ENCODE measurements at regions not wholly inside any gene's neighbourhood (a gene's known extent, or its start where the extent isn't known, plus 50 kb on each side); places are given as distances from the start of the nearest gene placed in this dataset.
A peak's percentile ranks its signal among the peaks of the same experiment; 100 is the strongest.

DNA sequence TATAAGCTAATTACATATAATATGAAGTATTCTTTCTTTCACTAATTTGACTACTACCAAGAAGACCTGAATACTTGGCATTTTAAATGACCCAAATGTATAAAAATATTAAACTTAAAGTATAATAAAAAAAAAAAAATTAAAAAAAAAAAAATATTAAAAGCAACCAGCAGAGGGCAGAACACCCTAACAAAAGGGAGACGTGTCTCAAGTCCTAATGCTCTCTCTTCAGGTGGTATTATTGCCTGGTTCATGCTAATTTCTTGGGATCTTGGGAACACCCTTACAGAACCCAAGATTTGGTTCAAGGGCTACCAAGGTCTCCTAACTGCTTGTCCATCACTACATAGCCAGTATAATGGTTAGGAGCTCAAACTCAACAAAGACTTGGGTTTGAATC is 754.8 kb downstream of the RAB28 start (continued):
- TF ChIP-seq, protein P1, sequence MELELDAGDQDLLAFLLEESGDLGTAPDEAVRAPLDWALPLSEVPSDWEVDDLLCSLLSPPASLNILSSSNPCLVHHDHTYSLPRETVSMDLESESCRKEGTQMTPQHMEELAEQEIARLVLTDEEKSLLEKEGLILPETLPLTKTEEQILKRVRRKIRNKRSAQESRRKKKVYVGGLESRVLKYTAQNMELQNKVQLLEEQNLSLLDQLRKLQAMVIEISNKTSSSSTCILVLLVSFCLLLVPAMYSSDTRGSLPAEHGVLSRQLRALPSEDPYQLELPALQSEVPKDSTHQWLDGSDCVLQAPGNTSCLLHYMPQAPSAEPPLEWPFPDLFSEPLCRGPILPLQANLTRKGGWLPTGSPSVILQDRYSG (tag; conservative IDR thresholded peaks at IDR 0.05; ENCODE audit: low read depth): no peak
- peak; percentile 38 to 47 for TF ChIP-seq RAD21 (CRISPR knock-in tag; conservative IDR thresholded peaks at IDR 0.05 in 1 of 2, IDR thresholded peaks at IDR 0.05 in 1 of 2)
- peak; percentile 73 for TF ChIP-seq ZNF384 (IDR thresholded peaks at IDR 0.05; ENCODE audit: low read depth, low read length)

DNA sequence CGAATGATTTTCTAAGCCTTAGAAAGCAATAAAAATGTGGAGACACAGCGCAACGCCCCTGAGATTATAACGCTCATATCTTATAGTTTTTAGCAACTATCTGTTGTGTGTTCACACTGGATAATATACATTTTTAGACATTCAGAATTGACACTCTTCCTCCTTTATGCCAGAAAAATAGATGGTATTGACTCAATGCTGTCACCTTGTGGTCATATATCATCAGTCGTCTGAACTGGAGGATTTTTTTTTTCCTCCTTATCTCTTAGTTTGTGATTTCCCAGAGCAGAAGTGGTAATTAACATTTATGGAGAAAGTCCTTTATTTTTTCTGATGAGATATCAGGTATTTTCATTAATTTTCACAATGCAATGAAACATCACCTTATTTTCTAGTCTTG is 759.6 kb downstream of the RAB28 start:
- in situ Hi-C loops (cut with MboI): no loop called here
- FAIRE-seq: no peak
- intact Hi-C loops (cut with micrococcal nuclease): no loop called here
- H3K4me3 ChIP-seq: no peak overlapping the region
- ATAC-seq: no peak
- H3K27ac ChIP-seq (ENCODE audit: extremely low read depth, low read depth, low read length): no peak overlapping the region
- no peaks in the 10 kb centered on the region for H3K36me3 ChIP-seq (ENCODE audit: control insufficient read depth, insufficient read depth, low read length)
- no peak overlapping the region for H3K4me2 ChIP-seq (ENCODE audit: insufficient read depth, low read length)
- no TSS peak for BruUV-seq (replicated peaks)
- POLR2A ChIA-PET: no interaction called here
- H3K9ac ChIP-seq (ENCODE audit: insufficient read depth in 1 of 2, low read depth in 2 of 2, low read length in 2 of 2): no peak overlapping the region
- no peaks in the 10 kb centered on the region for H3K9me3 ChIP-seq (replicated peaks; ENCODE audit: control insufficient read depth, insufficient read depth, low read depth, low read length)
- CTCF ChIA-PET (ENCODE audit: low intra/inter-chr PET ratio): interaction anchor here (0.7 to 0.9 kb wide), 2 partner anchors 582 to 825 kb away, joined by 3 to 6 read pairs; no protein-coding TSS in a partner anchor
- H4K20me1 ChIP-seq (replicated peaks; ENCODE audit: control insufficient read depth, insufficient read depth, low read length): no peaks in the 10 kb centered on the region
- under 1% methylated on average over 5 of the region's 5 CpGs for WGBS (ENCODE audit: insufficient coverage, low coverage, missing lambda C conversion rate)
- H3K79me2 ChIP-seq (ENCODE audit: control insufficient read depth, insufficient read depth, low read length): no peaks in the 10 kb centered on the region
- H3K4me1 ChIP-seq (replicated peaks in 1 of 2; ENCODE audit: control insufficient read depth in 2 of 2, insufficient read depth in 2 of 2, low read length in 2 of 2): no peaks in the 10 kb centered on the region
- H3K9me1 ChIP-seq (ENCODE audit: control insufficient read depth, insufficient read depth, low read length): no peaks in the 10 kb centered on the region
- no peak overlapping the region for H2AFZ ChIP-seq (ENCODE audit: low read depth, low read length)
- H3K27me3 ChIP-seq (ENCODE audit: control insufficient read depth in 2 of 2, insufficient read depth in 2 of 2, low read length in 2 of 2): no peaks in the 10 kb centered on the region
- peak in 2 of 4 experiments; percentile 8 to 14 for DNase-seq (ENCODE audit: extremely low read depth in 1 of 4, low spot score in 3 of 4)
- TF ChIP-seq MEIS2 (IDR thresholded peaks at IDR 0.05; ENCODE audit: partially characterized antibody) (peak; percentile 27), SIX5 (IDR thresholded peaks at IDR 0.05; ENCODE audit: borderline replicate concordance in 1 of 2, insufficient read depth in 1 of 2, low read depth in 1 of 2, low read length in 2 of 2) (no peak), SMC3 (conservative IDR thresholded peaks at IDR 0.05; ENCODE audit: insufficient read depth, low read depth, low read length) (0 out of 2 replicates have a peak, but pooled peaks have one; percentile 25), BMI1 (IDR thresholded peaks at IDR 0.05; ENCODE audit: low read length) (no peak), ZNF384 (IDR thresholded peaks at IDR 0.05; ENCODE audit: low read depth, low read length) (peak; percentile 37; the same call in 1 of the 2 replicates)
- TF ChIP-seq, protein P2, sequence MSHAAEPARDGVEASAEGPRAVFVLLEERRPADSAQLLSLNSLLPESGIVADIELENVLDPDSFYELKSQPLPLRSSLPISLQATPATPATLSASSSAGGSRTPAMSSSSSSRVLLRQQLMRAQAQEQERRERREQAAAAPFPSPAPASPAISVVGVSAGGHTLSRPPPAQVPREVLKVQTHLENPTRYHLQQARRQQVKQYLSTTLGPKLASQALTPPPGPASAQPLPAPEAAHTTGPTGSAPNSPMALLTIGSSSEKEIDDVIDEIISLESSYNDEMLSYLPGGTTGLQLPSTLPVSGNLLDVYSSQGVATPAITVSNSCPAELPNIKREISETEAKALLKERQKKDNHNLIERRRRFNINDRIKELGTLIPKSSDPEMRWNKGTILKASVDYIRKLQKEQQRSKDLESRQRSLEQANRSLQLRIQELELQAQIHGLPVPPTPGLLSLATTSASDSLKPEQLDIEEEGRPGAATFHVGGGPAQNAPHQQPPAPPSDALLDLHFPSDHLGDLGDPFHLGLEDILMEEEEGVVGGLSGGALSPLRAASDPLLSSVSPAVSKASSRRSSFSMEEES (CRISPR knock-in tag; IDR thresholded peaks at IDR 0.05): no peak
- TF ChIP-seq, protein P3, sequence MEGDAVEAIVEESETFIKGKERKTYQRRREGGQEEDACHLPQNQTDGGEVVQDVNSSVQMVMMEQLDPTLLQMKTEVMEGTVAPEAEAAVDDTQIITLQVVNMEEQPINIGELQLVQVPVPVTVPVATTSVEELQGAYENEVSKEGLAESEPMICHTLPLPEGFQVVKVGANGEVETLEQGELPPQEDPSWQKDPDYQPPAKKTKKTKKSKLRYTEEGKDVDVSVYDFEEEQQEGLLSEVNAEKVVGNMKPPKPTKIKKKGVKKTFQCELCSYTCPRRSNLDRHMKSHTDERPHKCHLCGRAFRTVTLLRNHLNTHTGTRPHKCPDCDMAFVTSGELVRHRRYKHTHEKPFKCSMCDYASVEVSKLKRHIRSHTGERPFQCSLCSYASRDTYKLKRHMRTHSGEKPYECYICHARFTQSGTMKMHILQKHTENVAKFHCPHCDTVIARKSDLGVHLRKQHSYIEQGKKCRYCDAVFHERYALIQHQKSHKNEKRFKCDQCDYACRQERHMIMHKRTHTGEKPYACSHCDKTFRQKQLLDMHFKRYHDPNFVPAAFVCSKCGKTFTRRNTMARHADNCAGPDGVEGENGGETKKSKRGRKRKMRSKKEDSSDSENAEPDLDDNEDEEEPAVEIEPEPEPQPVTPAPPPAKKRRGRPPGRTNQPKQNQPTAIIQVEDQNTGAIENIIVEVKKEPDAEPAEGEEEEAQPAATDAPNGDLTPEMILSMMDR (IDR thresholded peaks at IDR 0.05 in 2 of 3, conservative IDR thresholded peaks at IDR 0.05 in 1 of 3; ENCODE audit: insufficient read depth in 2 of 3, low read depth in 1 of 3, low read length in 3 of 3): peak; percentile 8 to 51 (median 23); a peak in 3 of 6 replicates
- TF ChIP-seq, protein P4, sequence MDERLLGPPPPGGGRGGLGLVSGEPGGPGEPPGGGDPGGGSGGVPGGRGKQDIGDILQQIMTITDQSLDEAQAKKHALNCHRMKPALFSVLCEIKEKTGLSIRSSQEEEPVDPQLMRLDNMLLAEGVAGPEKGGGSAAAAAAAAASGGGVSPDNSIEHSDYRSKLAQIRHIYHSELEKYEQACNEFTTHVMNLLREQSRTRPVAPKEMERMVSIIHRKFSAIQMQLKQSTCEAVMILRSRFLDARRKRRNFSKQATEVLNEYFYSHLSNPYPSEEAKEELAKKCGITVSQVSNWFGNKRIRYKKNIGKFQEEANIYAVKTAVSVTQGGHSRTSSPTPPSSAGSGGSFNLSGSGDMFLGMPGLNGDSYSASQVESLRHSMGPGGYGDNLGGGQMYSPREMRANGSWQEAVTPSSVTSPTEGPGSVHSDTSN (CRISPR knock-in tag; IDR thresholded peaks at IDR 0.05; ENCODE audit: low read depth): no peak
- TF ChIP-seq, protein P4 (tag; conservative IDR thresholded peaks at IDR 0.05; ENCODE audit: low read depth): 0 out of 2 replicates have a peak, but pooled peaks have one; percentile 32

Data from K562 (cell line).